CD4-positive, alpha-beta T cell treated with Interleukin-21 for 1 hour (primary cell): ENCODE measurements at regions not wholly inside any gene's neighbourhood (a gene's known extent, or its start where the extent isn't known, plus 50 kb on each side); places are given as distances from the start of the nearest gene placed in this dataset.
A peak's percentile ranks its signal among the peaks of the same experiment; 100 is the strongest.

Experiments
- DNase-seq: peaks from one replicate; pipeline ENCODE4 v3.0.0-alpha.2; 2020

- DNase-seq: no peak
Observed at GRCh38 chr9:134214386-134214765, 50.0 kb upstream of the RNU6ATAC start.

GRCh38 chr9:134214766-134215419 is 50.5 kb upstream of the RNU6ATAC start:
- DNase-seq: no peak

- DNase-seq: no peak
Observed at GRCh38 chr9:134215420-134215698, 51.0 kb upstream of the RNU6ATAC start.

GRCh38 chr9:134215699-134216448 is 51.5 kb upstream of the RNU6ATAC start:
- DNase-seq: no peak

- no peak for DNase-seq
Observed at GRCh38 chr9:134216449-134216951, 52.1 kb upstream of the RNU6ATAC start.

- DNase-seq: no peak
Observed at GRCh38 chr9:134216961-134217360, 52.6 kb upstream of the RNU6ATAC start.

GRCh38 chr9:134217431-134218210 is 53.3 kb upstream of the RNU6ATAC start:
- DNase-seq: peak; percentile 9

- DNase-seq: no peak
Observed at GRCh38 chr9:134218230-134218629, 53.9 kb upstream of the RNU6ATAC start.

GRCh38 chr9:134219646-134220060 is 55.3 kb upstream of the RNU6ATAC start:
- no peak for DNase-seq

GRCh38 chr9:134220311-134220710 is 55.9 kb upstream of the RNU6ATAC start:
- DNase-seq: no peak

- no peak for DNase-seq
Observed at GRCh38 chr9:134221273-134222017, 57.1 kb upstream of the RNU6ATAC start.

GRCh38 chr9:134222018-134222573 is 57.7 kb upstream of the RNU6ATAC start:
- no peak for DNase-seq

- DNase-seq: no peak
Observed at GRCh38 chr9:134223091-134223490, 58.7 kb upstream of the RNU6ATAC start.

GRCh38 chr9:134223591-134224122 is 59.3 kb upstream of the RNU6ATAC start:
- no peak for DNase-seq

- DNase-seq: no peak
Observed at GRCh38 chr9:134224127-134224526, 59.8 kb upstream of the RNU6ATAC start.

- no peak for DNase-seq
Observed at GRCh38 chr9:134224567-134225093, 60.3 kb upstream of the RNU6ATAC start.

GRCh38 chr9:134225186-134225585 is 60.8 kb upstream of the RNU6ATAC start:
- no peak for DNase-seq

- no peak for DNase-seq
Observed at GRCh38 chr9:134225816-134226215, 61.5 kb upstream of the RNU6ATAC start.

GRCh38 chr9:134226221-134226930 is 62.0 kb upstream of the RNU6ATAC start:
- DNase-seq: no peak

GRCh38 chr9:134227451-134228411 is 63.4 kb upstream of the RNU6ATAC start:
- DNase-seq: no peak
